Osteoblast (primary cell): ENCODE measurements at regions not wholly inside any gene's neighbourhood (a gene's known extent, or its start where the extent isn't known, plus 50 kb on each side); places are given as distances from the start of the nearest gene placed in this dataset.

Source experiments
- DNase-seq: peaks from one replicate; pipeline ENCODE4 v3.0.0; 2011; ENCODE audit warnings: low spot score, mixed read lengths; ENCODE audit not compliant: insufficient read length; ENCODE audit errors: missing footprints
- H2AFZ ChIP-seq: 2 replicates; pipeline ENCODE4 v1.6.0; 2011; ENCODE audit warnings: mild to moderate bottlenecking, low read length
- H3K27ac ChIP-seq: 2 replicates; pipeline ENCODE4 v1.5.1; 2011; ENCODE audit warnings: mild to moderate bottlenecking, low read depth, low read length, moderate library complexity
- H3K27me3 ChIP-seq: 2 replicates; pipeline ENCODE4 v1.6.0; 2012; ENCODE audit warnings: mild to moderate bottlenecking, control low read depth, inconsistent platforms, low read length, moderate library complexity; ENCODE audit not compliant: insufficient read depth
- H3K36me3 ChIP-seq: 2 replicates; pipeline ENCODE4 v1.5.1; 2011; ENCODE audit warnings: mild to moderate bottlenecking, low read length, control low read depth, moderate library complexity; ENCODE audit not compliant: insufficient read depth
- H3K4me1 ChIP-seq: 2 replicates; pipeline ENCODE4 v1.5.1; 2011; ENCODE audit warnings: mild to moderate bottlenecking, low read length, control low read depth, moderate library complexity; ENCODE audit not compliant: insufficient read depth
- H3K4me2 ChIP-seq: 2 replicates; pipeline ENCODE4 v1.6.0; 2011; ENCODE audit warnings: mild to moderate bottlenecking, low read length; ENCODE audit not compliant: insufficient read depth
- H3K4me3 ChIP-seq: fragments of 200-600 bp; sonication (generic); 3 replicates; pipeline ENCODE4 v1.5.1; 2012; ENCODE audit warnings: mild to moderate bottlenecking, low read length, inconsistent platforms; ENCODE audit not compliant: insufficient read depth
- H3K79me2 ChIP-seq: 2 replicates; pipeline ENCODE4 v1.6.0; 2012; ENCODE audit warnings: mild to moderate bottlenecking, low read length, control low read depth, inconsistent platforms; ENCODE audit not compliant: insufficient read depth
- H3K9me3 ChIP-seq: 2 replicates; pipeline ENCODE4 v1.5.1; 2011; ENCODE audit warnings: low read depth, low read length, control low read depth
- H4K20me1 ChIP-seq: 2 replicates; pipeline ENCODE4 v1.6.0; 2012; ENCODE audit warnings: mild to moderate bottlenecking, low read length, control low read depth; ENCODE audit not compliant: insufficient read depth
- CTCF ChIP-seq: IDR thresholded peaks from 2 replicates; pipeline ENCODE4 v1.5.1; 2011; ENCODE audit warnings: mild to moderate bottlenecking, low read depth, low read length, moderate library complexity; ENCODE audit errors: extremely low read depth

DNA sequence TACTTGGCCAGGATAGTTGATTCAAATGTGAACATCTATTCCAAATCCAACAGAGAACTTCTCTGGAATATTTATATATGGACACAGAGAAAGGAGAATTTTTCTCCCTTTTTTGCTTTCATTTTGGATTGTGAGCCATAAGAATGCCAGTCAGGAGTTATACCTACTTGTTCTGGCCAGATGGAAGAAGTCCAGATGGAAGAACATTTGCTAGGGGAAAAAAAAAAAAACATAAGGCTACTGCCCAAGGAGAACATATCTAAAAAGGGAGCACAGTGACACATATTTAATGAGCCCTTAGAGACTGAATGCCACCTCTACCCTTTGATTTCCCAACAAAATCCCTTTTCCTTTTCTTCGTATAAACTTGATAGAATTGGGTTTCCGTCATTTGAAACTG, 61.7 kb upstream of the PPP2R2B start:
- H3K79me2 ChIP-seq, result no peaks in the 10 kb centered on the region
- no peak overlapping the region for H3K4me2 ChIP-seq
- H3K27me3 ChIP-seq, result no peaks in the 10 kb centered on the region
- H3K36me3 ChIP-seq, result no peaks in the 10 kb centered on the region
- H3K9me3 ChIP-seq, result no peaks in the 10 kb centered on the region
- H3K4me3 ChIP-seq, result no peak overlapping the region
- H4K20me1 ChIP-seq, result no peaks in the 10 kb centered on the region
- DNase-seq, result no peak
- no peaks in the 10 kb centered on the region for H3K4me1 ChIP-seq
- no peak for TF ChIP-seq CTCF
- H3K27ac ChIP-seq, result no peak overlapping the region
- H2AFZ ChIP-seq, result no peak overlapping the region

DNA sequence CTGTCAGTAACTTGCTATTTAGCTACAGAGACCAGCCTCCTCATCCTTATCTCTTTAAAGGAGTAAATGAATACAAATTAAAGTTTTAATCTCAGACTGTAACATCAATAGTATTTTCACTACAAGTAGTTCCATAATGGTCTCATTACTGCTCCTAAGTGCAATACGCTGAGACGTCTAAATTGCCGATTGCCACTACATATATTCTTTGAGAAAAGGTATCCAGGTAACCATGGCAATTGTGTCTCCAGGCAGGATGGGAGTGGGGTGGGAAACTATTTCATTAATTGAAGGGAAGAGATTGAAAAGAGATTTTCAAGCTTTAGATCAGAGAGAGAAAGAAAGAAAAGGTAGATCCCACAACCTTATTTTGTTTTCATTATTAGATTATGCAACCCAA, 65.5 kb upstream of the PPP2R2B start:
- no peak for TF ChIP-seq CTCF
- DNase-seq, result no peak
- Histone ChIP-seq H3K4me1 (no peaks in the 10 kb centered on the region), H3K4me3 (no peak overlapping the region), H2AFZ (no peak overlapping the region), H3K27ac (no peak overlapping the region), H3K36me3 (no peaks in the 10 kb centered on the region), H3K27me3 (no peaks in the 10 kb centered on the region), H4K20me1 (no peaks in the 10 kb centered on the region), H3K79me2 (no peaks in the 10 kb centered on the region), H3K4me2 (no peak overlapping the region), H3K9me3 (no peaks in the 10 kb centered on the region)

DNA sequence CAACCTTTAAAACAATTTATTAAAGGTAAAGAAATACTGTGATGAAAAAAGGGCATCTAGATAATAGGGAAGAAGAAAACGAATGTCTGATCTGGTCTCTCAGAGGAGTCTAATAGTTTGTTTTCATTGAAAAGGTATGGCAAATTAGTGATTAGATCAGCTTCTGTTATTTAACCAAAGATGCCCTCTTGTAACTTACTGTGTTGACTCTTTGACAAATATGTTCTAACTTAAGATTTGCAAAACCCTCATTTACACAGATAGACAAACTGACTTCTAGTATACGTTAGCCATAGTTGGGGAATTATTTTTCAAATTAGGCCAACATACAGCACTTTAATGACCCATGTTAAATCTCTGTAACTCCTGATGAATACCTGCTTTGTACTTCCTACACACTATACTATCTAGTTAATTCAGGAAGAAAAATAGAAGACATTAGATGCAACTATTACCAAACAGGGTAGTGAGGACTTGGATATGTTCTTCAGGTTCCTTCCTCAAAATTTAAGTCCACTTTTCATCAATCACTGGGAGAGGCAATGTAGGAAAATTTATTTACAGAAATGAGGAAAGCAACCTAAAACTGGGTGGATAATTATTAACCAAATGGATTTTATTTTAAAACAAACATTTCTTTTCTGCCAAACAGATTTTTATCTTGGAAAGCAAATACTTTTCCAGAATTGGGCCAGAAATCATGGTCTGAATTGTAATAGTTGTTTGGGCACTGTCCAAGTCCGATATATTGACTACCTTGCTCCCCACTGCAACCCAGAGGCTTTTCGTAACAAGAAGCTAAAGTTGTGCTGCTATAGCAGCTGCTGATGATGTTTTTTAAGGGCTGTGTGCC, 66.4 kb upstream of the PPP2R2B start:
- H3K79me2 ChIP-seq, result no peaks in the 10 kb centered on the region
- H2AFZ ChIP-seq, result no peak overlapping the region
- no peaks in the 10 kb centered on the region for H3K36me3 ChIP-seq
- no peaks in the 10 kb centered on the region for H3K27me3 ChIP-seq
- no peaks in the 10 kb centered on the region for H3K4me1 ChIP-seq
- H4K20me1 ChIP-seq, result no peaks in the 10 kb centered on the region
- no peak for TF ChIP-seq CTCF
- H3K9me3 ChIP-seq, result no peaks in the 10 kb centered on the region
- H3K27ac ChIP-seq, result no peak overlapping the region
- no peak for DNase-seq
- H3K4me2 ChIP-seq, result no peak overlapping the region
- H3K4me3 ChIP-seq, result no peak overlapping the region

- Histone ChIP-seq H4K20me1 (no peaks in the 10 kb centered on the region), H3K36me3 (no peaks in the 10 kb centered on the region), H3K9me3 (no peaks in the 10 kb centered on the region), H3K4me3 (no peak overlapping the region), H3K4me2 (no peak overlapping the region), H3K4me1 (no peaks in the 10 kb centered on the region), H3K79me2 (no peaks in the 10 kb centered on the region), H2AFZ (no peak overlapping the region), H3K27ac (no peak overlapping the region), H3K27me3 (no peaks in the 10 kb centered on the region)
- DNase-seq, result no peak
- TF ChIP-seq CTCF, result no peak
These were observed 67.1 kb upstream of the PPP2R2B start for GRCh38 chr5:146945617-146946084.
